Activated CD4-positive, alpha-beta T cell treated with anti-CD3 and anti-CD28 coated beads, Interleukin-2, Interleukin-6, amounts not matched to agents 100 ng/mL and 50 ng/mL, durations not matched to agents 16 hours and 8 hours (primary cell): ENCODE measurements at regions not wholly inside any gene's neighbourhood (a gene's known extent, or its start where the extent isn't known, plus 50 kb on each side); places are given as distances from the start of the nearest gene placed in this dataset.
"Not testable (repeated sequence)": the region's sequence is repeated elsewhere in the genome, so short reads cannot be mapped to it uniquely, and the experiment has no call there.

Experiments
- DNase-seq: peaks from one replicate; pipeline ENCODE4 v3.0.0-alpha.2; 2020

GRCh38 chr6:147930745-147931144 is 411.9 kb upstream of the SASH1 start:
- DNase-seq, result no peak

- no peak for DNase-seq
Measured at GRCh38 chr6:147933224-147933623, 409.4 kb upstream of the SASH1 start.

- no peak for DNase-seq
Measured at GRCh38 chr6:147935656-147936055, 407.0 kb upstream of the SASH1 start.

GRCh38 chr6:147936703-147937470 is 405.8 kb upstream of the SASH1 start:
- no peak for DNase-seq

- no peak for DNase-seq
Measured at GRCh38 chr6:147941143-147941542, 401.5 kb upstream of the SASH1 start.

- no peak for DNase-seq
Measured at GRCh38 chr6:147942363-147942762, 400.3 kb upstream of the SASH1 start.

GRCh38 chr6:147944122-147944521 is 398.5 kb upstream of the SASH1 start:
- DNase-seq, result no peak

GRCh38 chr6:147947521-147947920 is 395.1 kb upstream of the SASH1 start:
- DNase-seq, result no peak

GRCh38 chr6:147949981-147950622 is 392.5 kb upstream of the SASH1 start:
- DNase-seq, result no peak

- DNase-seq, result no peak
Measured at GRCh38 chr6:147950623-147950987, 392.0 kb upstream of the SASH1 start.

GRCh38 chr6:147951726-147952125 is 390.9 kb upstream of the SASH1 start:
- DNase-seq, result no peak

- DNase-seq, result no peak
Measured at GRCh38 chr6:147954938-147955337, 387.7 kb upstream of the SASH1 start.

- DNase-seq, result no peak
Measured at GRCh38 chr6:147958683-147959082, 384.0 kb upstream of the SASH1 start.

GRCh38 chr6:147961481-147962141 is 381.0 kb upstream of the SASH1 start:
- no peak for DNase-seq

GRCh38 chr6:147965448-147965847 is 377.2 kb upstream of the SASH1 start:
- not testable (repeated sequence) for DNase-seq

GRCh38 chr6:147970970-147971369 is 371.7 kb upstream of the SASH1 start:
- no peak for DNase-seq

GRCh38 chr6:147972448-147972847 is 370.2 kb upstream of the SASH1 start:
- no peak for DNase-seq

- DNase-seq, result no peak
Measured at GRCh38 chr6:147973806-147974205, 368.8 kb upstream of the SASH1 start.

- DNase-seq, result no peak
Measured at GRCh38 chr6:147974376-147974775, 368.3 kb upstream of the SASH1 start.

- DNase-seq, result no peak
Measured at GRCh38 chr6:147977851-147978465, 364.7 kb upstream of the SASH1 start.

- DNase-seq, result no peak
Measured at GRCh38 chr6:147979966-147980365, 362.7 kb upstream of the SASH1 start.

GRCh38 chr6:147983581-147984366 is 358.9 kb upstream of the SASH1 start:
- DNase-seq, result no peak

- DNase-seq, result no peak
Measured at GRCh38 chr6:147986846-147987245, 355.8 kb upstream of the SASH1 start.
